ENCODE measurements at regions not wholly inside any gene's neighbourhood (a gene's known extent, or its start where the extent isn't known, plus 50 kb on each side); places are given as distances from the start of the nearest gene placed in this dataset.

- Histone ChIP-seq H3K4me1 (ENCODE audit: low read length) (no peaks in the 10 kb centered on the region), H3K9me2 (replicated peaks; ENCODE audit: insufficient read depth, low read length) (no peaks in the 10 kb centered on the region), H3K27me3 (replicated peaks; ENCODE audit: insufficient read depth, low read length) (no peaks in the 10 kb centered on the region), H3K9ac (ENCODE audit: low read length) (no peak overlapping the region), H3K4me3 (ENCODE audit: low read length) (no peak overlapping the region), H3K36me3 (replicated peaks; ENCODE audit: insufficient read depth, low read length) (no peaks in the 10 kb centered on the region), H2AFZ (ENCODE audit: low read length) (no peak overlapping the region), H3K9me3 (replicated peaks; ENCODE audit: insufficient read depth, low read length) (no peaks in the 10 kb centered on the region), H4K20me1 (ENCODE audit: insufficient read depth, low read length) (no peaks in the 10 kb centered on the region), H3K27ac (ENCODE audit: low read length) (no peak overlapping the region), H3K79me2 (ENCODE audit: low read length) (no peaks in the 10 kb centered on the region), H3F3A (ENCODE audit: insufficient read depth, low read length) (no peaks in the 10 kb centered on the region), H3K4me2 (ENCODE audit: low read depth, low read length) (no peak overlapping the region)
- TF ChIP-seq EZH2phosphoT487 (IDR thresholded peaks at IDR 0.05; ENCODE audit: low read length) (no peak), CTCF (IDR thresholded peaks at IDR 0.05; ENCODE audit: low read length) (no peak), EZH2 (optimal IDR thresholded peaks at IDR 0.05; ENCODE audit: low read depth, low read length) (no peak)
- DNase-seq: no peak
These were observed 54.5 kb upstream of the DCBLD2 start for GRCh38 chr3:98956008-98956407.

- TF ChIP-seq EZH2phosphoT487 (IDR thresholded peaks at IDR 0.05; ENCODE audit: low read length) (no peak), CTCF (IDR thresholded peaks at IDR 0.05; ENCODE audit: low read length) (no peak), EZH2 (optimal IDR thresholded peaks at IDR 0.05; ENCODE audit: low read depth, low read length) (no peak)
- H3K27me3 ChIP-seq (replicated peaks; ENCODE audit: insufficient read depth, low read length): no peaks in the 10 kb centered on the region
- no peak overlapping the region for H3K4me2 ChIP-seq (ENCODE audit: low read depth, low read length)
- no peaks in the 10 kb centered on the region for H3K36me3 ChIP-seq (replicated peaks; ENCODE audit: insufficient read depth, low read length)
- no peak overlapping the region for H3K9ac ChIP-seq (ENCODE audit: low read length)
- no peak overlapping the region for H3K27ac ChIP-seq (ENCODE audit: low read length)
- DNase-seq: no peak
- no peaks in the 10 kb centered on the region for H3K79me2 ChIP-seq (ENCODE audit: low read length)
- no peaks in the 10 kb centered on the region for H3K9me3 ChIP-seq (replicated peaks; ENCODE audit: insufficient read depth, low read length)
- H4K20me1 ChIP-seq (ENCODE audit: insufficient read depth, low read length): no peaks in the 10 kb centered on the region
- no peak overlapping the region for H2AFZ ChIP-seq (ENCODE audit: low read length)
- H3F3A ChIP-seq (ENCODE audit: insufficient read depth, low read length): no peaks in the 10 kb centered on the region
- H3K4me1 ChIP-seq (ENCODE audit: low read length): no peaks in the 10 kb centered on the region
- no peak overlapping the region for H3K4me3 ChIP-seq (ENCODE audit: low read length)
- no peaks in the 10 kb centered on the region for H3K9me2 ChIP-seq (replicated peaks; ENCODE audit: insufficient read depth, low read length)
These were observed 53.5 kb upstream of the DCBLD2 start for GRCh38 chr3:98954791-98955604.

- H3K9me3 ChIP-seq (replicated peaks; ENCODE audit: insufficient read depth, low read length): no peaks in the 10 kb centered on the region
- no peaks in the 10 kb centered on the region for H4K20me1 ChIP-seq (ENCODE audit: insufficient read depth, low read length)
- H3K4me2 ChIP-seq (ENCODE audit: low read depth, low read length): no peak overlapping the region
These were observed 52.7 kb upstream of the DCBLD2 start for GRCh38 chr3:98954242-98954641.

More at GRCh38 chr3:98954242-98954641, 52.7 kb upstream of the DCBLD2 start:
- Histone ChIP-seq H2AFZ (ENCODE audit: low read length) (no peak overlapping the region), H3K27me3 (replicated peaks; ENCODE audit: insufficient read depth, low read length) (no peaks in the 10 kb centered on the region), H3F3A (ENCODE audit: insufficient read depth, low read length) (no peaks in the 10 kb centered on the region), H3K9me2 (replicated peaks; ENCODE audit: insufficient read depth, low read length) (no peaks in the 10 kb centered on the region), H3K4me3 (ENCODE audit: low read length) (no peak overlapping the region), H3K9ac (ENCODE audit: low read length) (no peak overlapping the region), H3K27ac (ENCODE audit: low read length) (no peak overlapping the region), H3K4me1 (ENCODE audit: low read length) (no peaks in the 10 kb centered on the region), H3K79me2 (ENCODE audit: low read length) (no peaks in the 10 kb centered on the region), H3K36me3 (replicated peaks; ENCODE audit: insufficient read depth, low read length) (no peaks in the 10 kb centered on the region)
- no peak for DNase-seq
- TF ChIP-seq EZH2phosphoT487 (IDR thresholded peaks at IDR 0.05; ENCODE audit: low read length) (no peak), EZH2 (optimal IDR thresholded peaks at IDR 0.05; ENCODE audit: low read depth, low read length) (no peak), CTCF (IDR thresholded peaks at IDR 0.05; ENCODE audit: low read length) (no peak)
